ENCODE measurements at regions not wholly inside any gene's neighbourhood (a gene's known extent, or its start where the extent isn't known, plus 50 kb on each side); places are given as distances from the start of the nearest gene placed in this dataset.

- TF ChIP-seq NRF1 (IDR thresholded peaks at IDR 0.05; ENCODE audit: low read depth, low read length), result no peak
- no peak for TF ChIP-seq CHD2 (IDR thresholded peaks at IDR 0.05; ENCODE audit: low read length)
- TF ChIP-seq JUND (IDR thresholded peaks at IDR 0.05; ENCODE audit: low read length), result no peak
- no peak; the same call in 1 of the 2 replicates for TF ChIP-seq RBBP5 (IDR thresholded peaks at IDR 0.05; ENCODE audit: borderline replicate concordance, low read depth, low read length)
- TF ChIP-seq TAF1 (IDR thresholded peaks at IDR 0.05; ENCODE audit: low read depth, low read length), result 0 out of 2 replicates have a peak, but pooled peaks have one; percentile 23
- TF ChIP-seq CBX5 (IDR thresholded peaks at IDR 0.05; ENCODE audit: low read depth, low read length), result no peak
- TF ChIP-seq CTCF (IDR thresholded peaks at IDR 0.05; ENCODE audit: control extremely low read depth in 1 of 3, insufficient read depth in 1 of 3, low read depth in 1 of 3, low read length in 3 of 3), result peak in 1 of 3 experiments; percentile 10; a peak in 1 of 4 replicates
- TF ChIP-seq ASH2L (IDR thresholded peaks at IDR 0.05; ENCODE audit: low read length), result peak; percentile 46
- no peak for TF ChIP-seq FOSL1 (IDR thresholded peaks at IDR 0.05; ENCODE audit: insufficient read depth, low read depth, low read length)
- no peak for TF ChIP-seq HDAC6 (IDR thresholded peaks at IDR 0.05; ENCODE audit: low read depth, low read length)
- no peak for TF ChIP-seq HDAC2 (IDR thresholded peaks at IDR 0.05; ENCODE audit: borderline replicate concordance in 1 of 2, low read depth in 2 of 2, low read length in 2 of 2)
- TF ChIP-seq TBP (IDR thresholded peaks at IDR 0.05; ENCODE audit: low read depth, low read length), result peak; percentile 52; the same call in 1 of the 2 replicates
- no peak for TF ChIP-seq SRF (IDR thresholded peaks at IDR 0.05; ENCODE audit: low read depth, low read length)
- TF ChIP-seq POLR2AphosphoS5 (IDR thresholded peaks at IDR 0.05; ENCODE audit: low read depth, low read length), result no peak; the same call in 1 of the 2 replicates
- no peak for TF ChIP-seq SP1 (IDR thresholded peaks at IDR 0.05; ENCODE audit: low read depth, low read length)
- no peak for TF ChIP-seq BCL11A (IDR thresholded peaks at IDR 0.05; ENCODE audit: low read depth in 2 of 2, low read length in 2 of 2)
- no peak for TF ChIP-seq MAFK (IDR thresholded peaks at IDR 0.05; ENCODE audit: low read depth, low read length)
- 0 out of 4 replicates have a peak, but pooled peaks of 1 of the 2 experiments have one; percentile 7 for TF ChIP-seq RAD21 (IDR thresholded peaks at IDR 0.05 in 1 of 2, conservative IDR thresholded peaks at IDR 0.05 in 1 of 2; ENCODE audit: low read depth in 2 of 2, low read length in 2 of 2)
- TF ChIP-seq E2F6 (IDR thresholded peaks at IDR 0.05), result no peak; the same call in 1 of the 2 replicates
- TF ChIP-seq CTBP2 (IDR thresholded peaks at IDR 0.05; ENCODE audit: borderline replicate concordance, insufficient read depth, insufficient read length, low read length), result no peak
These were observed 80.3 kb upstream of the CCDC28A start (continued) for GRCh38 chr6:138692978-138693909.
